GM12864 (cell line): ENCODE measurements at regions not wholly inside any gene's neighbourhood (a gene's known extent, or its start where the extent isn't known, plus 50 kb on each side); places are given as distances from the start of the nearest gene placed in this dataset.

Experiments used
- DNase-seq: peaks from one replicate; pipeline ENCODE4 v3.0.0-alpha.2; 2011; ENCODE audit warnings: low read depth
- H3K4me3 ChIP-seq: 2 replicates; pipeline ENCODE4 v1.5.1; 2011; ENCODE audit warnings: mild to moderate bottlenecking, low read depth, low read length, control low read depth
- CTCF ChIP-seq: IDR thresholded peaks from 2 replicates; pipeline ENCODE4 v1.5.1; 2011; ENCODE audit warnings: low read depth, mild to moderate bottlenecking, moderate library complexity, low read length, control low read depth, inconsistent platforms; ENCODE audit errors: missing control alignments

DNA sequence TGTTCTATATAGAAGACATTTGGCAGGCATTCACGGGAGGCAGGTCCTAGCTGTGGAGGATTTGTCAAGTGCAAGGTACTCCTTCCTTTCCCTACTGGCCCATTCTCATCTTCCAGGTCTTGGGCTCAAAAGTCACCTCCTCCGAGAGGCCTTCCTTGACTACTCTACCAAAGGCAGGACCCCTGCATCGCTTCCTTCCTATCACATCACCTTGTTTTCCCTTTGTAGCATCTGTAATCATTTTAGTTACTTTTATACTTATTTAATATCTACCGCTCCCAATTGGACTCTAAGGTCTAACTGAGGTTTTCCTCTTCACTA lies 296.8 kb upstream of the KAZN start:
- no peak overlapping the region for H3K4me3 ChIP-seq
- DNase-seq, result no peak
- TF ChIP-seq CTCF, result no peak

- TF ChIP-seq CTCF, result no peak
- DNase-seq, result no peak
- H3K4me3 ChIP-seq, result no peak overlapping the region
These were observed 296.5 kb upstream of the KAZN start for GRCh38 chr1:14302025-14302424.

DNA sequence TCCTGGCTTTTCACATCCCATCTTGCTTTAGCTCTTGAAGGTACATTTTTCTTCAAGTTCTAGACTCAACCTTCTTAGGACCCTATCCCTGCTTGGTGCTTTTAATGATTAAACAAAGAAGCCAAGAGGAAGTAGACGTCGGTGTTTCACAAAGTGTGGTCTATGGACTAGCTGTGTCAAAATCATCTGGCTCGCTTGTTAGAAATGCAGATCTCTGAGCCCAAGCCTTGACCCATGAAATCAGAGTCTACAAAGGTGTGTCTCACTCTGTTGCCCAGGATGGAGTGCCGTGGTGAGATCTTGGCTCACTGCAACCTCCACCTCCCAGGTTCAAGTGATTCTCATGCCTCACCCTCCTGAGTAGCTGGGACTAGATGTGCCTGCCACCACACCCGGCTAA lies 295.5 kb upstream of the KAZN start:
- H3K4me3 ChIP-seq, result no peak overlapping the region
- DNase-seq, result no peak
- TF ChIP-seq CTCF, result no peak

DNA sequence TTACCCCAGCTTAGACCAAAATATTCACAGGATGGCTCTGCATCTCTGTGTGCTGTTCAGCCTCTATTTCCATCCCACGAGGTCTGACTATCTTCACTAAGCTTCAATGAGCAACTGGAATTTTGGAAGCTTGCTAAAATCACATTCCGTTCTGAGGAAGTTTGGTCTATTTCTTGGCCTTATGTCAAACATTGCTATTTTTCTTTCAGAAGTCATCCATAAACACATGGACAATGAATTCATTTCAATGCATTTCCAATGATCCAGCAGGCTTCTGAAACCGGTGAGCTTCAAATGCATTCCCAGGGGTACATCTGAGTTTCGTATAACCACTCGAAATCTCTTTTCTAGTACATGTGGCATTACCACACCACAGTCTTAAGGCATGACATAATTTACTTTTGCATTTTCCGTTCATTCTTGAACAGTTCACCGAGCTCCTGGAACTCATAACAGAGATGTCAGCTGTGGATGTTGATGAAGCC lies 294.1 kb upstream of the KAZN start:
- DNase-seq, result no peak
- no peak for TF ChIP-seq CTCF
- H3K4me3 ChIP-seq, result no peak overlapping the region

GRCh38 chr1:14308460-14308859 lies 290.0 kb upstream of the KAZN start:
- DNase-seq, result no peak
- no peak for TF ChIP-seq CTCF
- no peak overlapping the region for H3K4me3 ChIP-seq

- no peak overlapping the region for H3K4me3 ChIP-seq
- DNase-seq, result no peak
- TF ChIP-seq CTCF, result no peak
These were observed 288.5 kb upstream of the KAZN start for GRCh38 chr1:14309984-14310383.

DNA sequence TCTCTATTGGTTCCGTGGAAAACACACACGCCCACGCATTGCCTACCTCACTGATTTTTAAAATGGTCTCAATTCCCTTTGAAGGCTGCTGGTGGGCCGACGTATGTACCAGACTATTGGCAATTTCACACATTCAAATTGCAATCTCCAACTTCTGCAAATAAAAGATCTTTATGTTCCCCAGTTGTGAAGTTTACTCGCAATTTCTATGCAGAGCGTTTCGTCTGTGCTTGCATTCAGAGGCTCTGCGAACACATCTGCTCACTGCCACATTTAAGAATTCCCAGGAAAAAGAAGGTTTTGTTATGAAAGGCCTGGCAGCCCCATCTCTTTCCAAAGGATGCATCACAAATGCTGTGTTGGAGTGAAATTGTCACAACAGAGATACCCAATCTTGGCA lies 288.0 kb upstream of the KAZN start:
- no peak for TF ChIP-seq CTCF
- DNase-seq, result no peak
- no peak overlapping the region for H3K4me3 ChIP-seq
